GM21447 (cell line): ENCODE measurements at regions not wholly inside any gene's neighbourhood (a gene's known extent, or its start where the extent isn't known, plus 50 kb on each side); places are given as distances from the start of the nearest gene placed in this dataset.

Experiments
- ATAC-seq: cut with Tn5 transposase; IDR thresholded peaks from one replicate; pipeline ENCODE4 v1.9.1; 2021; ENCODE audit not compliant: unreplicated experiment

DNA sequence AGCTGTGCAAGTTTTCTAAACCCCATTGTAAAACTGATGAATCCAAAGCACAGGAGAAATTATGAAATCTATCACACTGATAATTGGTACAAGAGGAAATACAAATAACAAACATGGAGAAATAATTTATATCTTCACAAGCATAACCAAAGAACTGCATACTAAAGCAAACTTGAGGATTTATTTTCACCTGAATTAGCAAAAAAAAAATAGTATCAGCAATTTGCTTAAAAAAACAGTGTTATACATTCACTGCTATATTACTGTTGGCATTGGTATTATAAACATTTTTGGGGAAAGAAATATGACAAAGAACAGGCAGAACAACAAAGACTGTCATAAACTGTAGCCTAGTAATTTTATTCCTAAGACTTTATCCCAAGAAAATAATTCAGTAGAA lies 230.8 kb upstream of the NRP1 start:
- ATAC-seq: no peak

DNA sequence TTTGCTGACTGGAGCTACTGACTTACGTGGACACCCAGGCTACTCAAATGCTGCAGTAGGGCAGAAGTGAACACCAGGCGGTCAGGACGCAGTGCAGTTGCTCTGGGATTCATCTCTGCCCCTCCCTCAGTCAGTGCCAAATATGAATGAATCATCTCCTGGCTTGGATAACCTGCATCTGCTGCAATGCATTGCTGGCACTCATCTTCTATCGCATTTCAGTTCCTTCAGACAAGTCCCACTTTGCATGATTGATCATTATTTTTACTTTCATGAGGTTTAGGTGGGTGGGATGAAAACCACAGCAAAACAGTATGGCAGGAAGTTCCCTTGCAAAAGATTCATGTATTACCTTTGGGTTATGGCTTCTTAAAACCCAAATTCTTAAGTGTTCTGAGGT lies 224.6 kb upstream of the NRP1 start:
- ATAC-seq: no peak

- no peak for ATAC-seq
Observed at GRCh38 chr10:33557313-33557712, 222.8 kb upstream of the NRP1 start.

DNA sequence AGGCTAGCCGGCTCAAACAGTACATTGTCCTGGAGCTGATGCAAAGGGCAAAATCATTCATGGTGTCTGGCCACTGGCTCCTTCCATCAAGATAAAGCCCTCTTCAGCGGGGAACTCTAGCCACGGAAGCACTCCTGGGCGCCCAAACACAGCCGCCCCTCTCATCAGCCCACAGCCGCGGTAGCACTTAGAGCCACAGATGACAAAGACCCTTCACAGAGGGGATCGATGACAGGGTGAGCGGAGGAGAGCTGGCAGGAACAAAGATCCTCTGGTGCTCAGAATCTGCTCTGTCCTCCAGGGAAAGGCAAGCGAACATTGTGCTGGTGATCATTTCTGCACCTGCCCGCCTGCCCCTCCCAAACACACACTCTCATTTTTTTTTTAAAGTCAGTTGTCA lies 222.2 kb upstream of the NRP1 start:
- no peak for ATAC-seq

DNA sequence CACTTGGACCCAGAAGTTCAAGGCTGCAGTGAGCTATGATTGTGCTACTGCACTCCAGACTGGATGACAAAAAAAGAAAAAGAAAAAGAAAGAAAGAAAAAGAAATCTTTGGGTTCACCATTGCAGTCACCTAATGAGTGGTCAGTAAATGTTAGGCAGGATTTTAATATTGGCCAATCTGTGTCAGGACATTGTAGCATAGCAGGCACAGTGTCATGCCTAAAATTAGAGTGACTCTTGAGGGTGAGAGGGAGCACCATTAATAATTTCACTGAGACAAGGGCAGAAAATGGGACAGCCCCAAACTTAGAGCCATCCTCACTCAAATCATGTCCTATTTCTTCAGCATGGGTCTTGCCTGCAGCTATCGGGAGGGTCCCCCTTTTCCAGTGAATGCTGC lies 221.6 kb upstream of the NRP1 start:
- no peak for ATAC-seq

DNA sequence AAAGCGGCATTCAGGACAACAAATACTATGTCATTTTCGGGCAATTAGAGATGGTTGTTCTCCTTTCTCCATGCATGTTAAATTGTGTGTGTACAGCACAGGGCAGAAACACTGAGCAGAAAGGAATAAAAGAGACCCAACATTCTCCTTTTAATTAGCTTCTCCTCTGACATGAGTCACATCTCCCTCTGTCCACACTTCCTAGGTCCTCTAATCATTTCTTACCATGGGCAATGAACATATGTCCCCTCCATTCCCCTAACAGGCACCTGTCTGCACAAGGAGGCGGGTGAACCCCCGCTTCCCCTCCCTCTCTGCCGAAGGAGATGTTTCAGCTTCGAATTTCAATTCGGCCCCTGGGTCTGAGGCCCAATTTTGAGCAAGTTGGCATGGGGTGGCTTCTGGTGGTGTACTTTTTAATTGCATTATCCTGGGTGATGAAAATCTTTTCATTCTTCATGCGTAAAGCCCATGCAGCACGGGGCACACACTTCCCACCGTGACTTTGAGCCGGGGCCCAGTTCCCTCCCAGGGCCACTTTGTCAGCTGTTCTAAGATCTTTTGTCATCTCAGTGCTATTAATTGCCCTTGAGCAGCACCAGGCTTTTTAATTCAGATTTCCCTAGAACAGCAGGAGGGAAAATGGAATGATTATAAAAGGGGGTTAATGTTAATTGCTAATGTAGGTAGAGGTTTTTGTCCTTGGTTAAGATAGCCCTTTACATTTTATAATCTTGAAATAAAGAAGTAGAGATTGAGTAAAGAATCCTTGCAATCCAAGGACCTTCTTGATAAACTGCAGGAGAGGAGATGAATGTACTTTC lies 219.5 kb upstream of the NRP1 start:
- ATAC-seq: no peak

GRCh38 chr10:33552290-33552689 lies 217.8 kb upstream of the NRP1 start:
- no peak for ATAC-seq

DNA sequence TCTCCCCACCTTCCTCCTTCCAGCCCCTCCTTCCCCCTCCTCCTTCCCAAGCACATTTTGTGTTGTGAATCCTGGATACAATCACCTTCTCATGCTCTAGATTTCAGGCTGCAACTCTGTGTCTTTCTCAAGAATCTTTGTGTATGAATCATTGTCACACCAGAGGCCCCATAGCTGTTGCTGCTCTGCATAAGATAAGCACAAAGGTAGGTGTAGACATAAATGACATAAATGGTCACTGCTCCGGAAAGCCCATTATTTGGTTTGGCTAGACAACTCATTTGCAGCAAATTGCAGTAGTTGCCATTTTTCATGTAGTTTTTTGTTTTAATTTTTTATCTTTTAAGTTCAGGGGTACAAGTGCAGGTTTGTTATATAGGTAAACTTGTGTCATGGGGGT lies 216.3 kb upstream of the NRP1 start:
- ATAC-seq: no peak

GRCh38 chr10:33547976-33548375 lies 213.5 kb upstream of the NRP1 start:
- no peak for ATAC-seq

- no peak for ATAC-seq
Observed at GRCh38 chr10:33546031-33546430, 211.6 kb upstream of the NRP1 start.

DNA sequence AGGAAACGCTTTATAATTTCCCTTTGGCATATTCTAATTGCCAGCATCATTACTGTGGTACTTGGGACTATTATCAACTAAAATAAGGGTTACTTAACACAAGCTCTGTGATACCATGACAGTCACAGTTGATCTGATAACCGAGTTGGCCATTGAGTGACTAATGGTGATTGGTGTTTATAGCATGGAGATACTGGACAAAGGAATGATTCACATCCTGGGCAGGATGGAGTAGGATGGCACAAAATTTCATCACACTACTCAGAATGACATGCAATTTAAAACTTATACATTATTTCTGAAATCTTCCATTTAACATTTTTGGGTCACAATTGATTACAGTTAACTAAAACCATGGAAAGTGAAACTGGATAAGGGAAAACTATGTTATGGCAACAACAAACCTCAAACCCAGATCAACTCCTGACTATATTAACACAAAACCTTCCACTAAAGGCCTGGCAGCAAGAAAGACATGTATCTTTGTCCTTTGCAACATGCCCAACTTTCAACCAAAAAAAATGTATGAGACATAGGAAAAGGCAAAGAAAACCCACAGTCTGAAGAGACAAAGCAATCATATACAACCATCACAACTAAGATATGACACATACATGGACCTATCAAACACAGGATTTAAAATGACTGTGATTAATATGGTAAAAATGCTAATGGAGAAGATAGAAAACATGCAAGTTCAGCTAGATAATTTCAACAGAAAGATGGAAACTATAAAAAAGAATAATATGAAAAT lies 208.5 kb upstream of the NRP1 start:
- no peak for ATAC-seq

- no peak for ATAC-seq
Observed at GRCh38 chr10:33539116-33539515, 204.6 kb upstream of the NRP1 start.

GRCh38 chr10:33537066-33537465 lies 202.6 kb upstream of the NRP1 start:
- no peak for ATAC-seq

- no peak for ATAC-seq
Observed at GRCh38 chr10:33536508-33536907, 202.0 kb upstream of the NRP1 start.

DNA sequence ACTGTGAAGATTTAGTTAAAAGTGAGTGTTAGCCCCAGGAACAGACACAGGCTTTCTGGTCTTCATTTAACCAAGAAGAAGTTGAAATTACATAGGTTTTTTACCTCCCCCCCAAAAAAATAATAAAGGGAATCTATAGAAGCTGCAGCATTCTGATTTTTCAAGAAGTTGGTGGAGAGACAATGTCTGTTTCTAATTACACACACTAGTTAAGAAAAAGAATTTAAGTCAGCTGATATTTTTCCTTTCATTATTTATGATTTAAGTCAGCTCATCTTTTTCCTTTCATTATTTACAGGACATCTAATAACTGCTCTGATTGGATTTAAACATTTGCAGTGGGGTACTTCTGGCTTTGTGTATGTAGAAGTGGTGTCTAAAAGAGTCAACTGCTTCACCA lies 201.4 kb upstream of the NRP1 start:
- ATAC-seq: no peak

GRCh38 chr10:33534416-33534815 lies 199.9 kb upstream of the NRP1 start:
- no peak for ATAC-seq

DNA sequence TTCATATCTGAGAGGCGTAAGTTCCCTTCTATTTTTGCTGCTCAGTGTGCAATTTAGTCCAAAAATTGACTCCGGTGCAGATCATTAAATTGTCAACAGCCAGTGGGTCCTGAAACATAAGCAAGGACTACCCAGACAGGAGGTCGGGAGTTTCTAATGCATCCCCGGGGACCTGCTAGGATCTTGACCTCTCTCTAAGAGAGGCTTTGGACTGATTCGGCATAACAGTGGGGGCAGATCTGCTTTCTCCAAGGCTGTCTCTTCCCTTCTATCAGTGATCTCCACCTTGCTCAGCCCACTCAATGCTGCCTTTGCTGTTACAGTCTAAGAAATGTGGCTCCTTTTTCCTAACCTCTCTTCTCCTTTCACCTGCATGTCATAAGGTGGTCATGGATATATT lies 199.1 kb upstream of the NRP1 start:
- no peak for ATAC-seq

- ATAC-seq: no peak
Observed at GRCh38 chr10:33532901-33533300, 198.4 kb upstream of the NRP1 start.

- ATAC-seq: no peak
Observed at GRCh38 chr10:33529234-33529633, 194.8 kb upstream of the NRP1 start.

GRCh38 chr10:33524966-33525365 lies 190.5 kb upstream of the NRP1 start:
- ATAC-seq: no peak

GRCh38 chr10:33524041-33524440 lies 189.6 kb upstream of the NRP1 start:
- ATAC-seq: no peak

DNA sequence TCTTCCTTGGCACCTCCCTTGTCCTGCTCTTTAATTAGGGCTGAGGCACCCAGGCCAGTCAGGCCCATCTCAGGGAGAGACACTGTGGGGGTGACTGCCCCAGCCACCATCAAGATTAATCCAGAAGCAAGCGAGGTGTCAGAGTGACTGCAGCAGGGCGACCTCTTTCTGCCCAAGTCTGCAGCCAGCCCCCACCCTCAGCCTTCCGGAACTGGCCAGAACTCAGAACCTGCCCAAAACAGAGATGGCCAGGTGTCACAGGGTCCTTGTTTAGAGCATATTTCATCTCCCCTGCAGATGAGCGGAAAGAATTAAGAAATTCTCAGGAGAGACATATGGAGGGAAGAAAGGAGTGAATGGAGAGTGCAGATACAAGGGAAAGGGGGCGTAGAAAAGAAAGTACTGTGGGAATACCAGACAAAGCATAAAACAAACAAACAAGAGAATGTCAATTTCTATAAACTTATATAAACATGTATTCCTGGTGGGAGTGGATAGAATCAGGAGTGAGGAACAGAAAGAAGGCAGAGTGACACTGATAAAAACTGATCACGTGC lies 188.8 kb upstream of the NRP1 start:
- no peak for ATAC-seq
